GM18505 (cell line): ENCODE measurements at regions not wholly inside any gene's neighbourhood (a gene's known extent, or its start where the extent isn't known, plus 50 kb on each side); places are given as distances from the start of the nearest gene placed in this dataset.
A peak's percentile ranks its signal among the peaks of the same experiment; 100 is the strongest.

Experiments used
- ATAC-seq: cut with Tn5 transposase; IDR thresholded peaks from one replicate; pipeline ENCODE4 v1.9.1; 2021; ENCODE audit not compliant: unreplicated experiment
- POLR2A ChIP-seq: IDR thresholded peaks from 4 replicates; pipeline ENCODE4 v1.6.1; 2011; ENCODE audit warnings: borderline replicate concordance; ENCODE audit not compliant: insufficient read depth, insufficient read length; ENCODE audit errors: extremely low read depth

DNA sequence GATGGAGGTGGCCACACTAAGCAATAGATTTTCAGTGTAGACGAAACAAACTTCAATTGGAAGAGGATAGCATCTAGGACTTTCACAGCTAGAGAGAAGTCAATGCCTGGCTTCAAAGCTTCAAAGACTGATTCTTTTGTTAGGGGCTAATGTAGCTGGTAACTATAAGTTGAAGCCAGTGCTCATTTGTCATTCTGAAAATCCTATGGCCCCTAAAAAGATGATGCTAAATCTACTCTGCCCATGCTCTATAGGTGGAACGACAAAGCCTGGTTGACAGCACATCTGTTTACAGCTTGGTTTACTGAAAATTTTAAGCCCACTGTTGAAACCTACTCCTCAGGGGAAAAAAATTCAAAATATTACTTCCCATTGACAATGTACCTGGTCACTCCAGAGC, 226.7 kb downstream of the BCAS1 start:
- no peak for ATAC-seq

DNA sequence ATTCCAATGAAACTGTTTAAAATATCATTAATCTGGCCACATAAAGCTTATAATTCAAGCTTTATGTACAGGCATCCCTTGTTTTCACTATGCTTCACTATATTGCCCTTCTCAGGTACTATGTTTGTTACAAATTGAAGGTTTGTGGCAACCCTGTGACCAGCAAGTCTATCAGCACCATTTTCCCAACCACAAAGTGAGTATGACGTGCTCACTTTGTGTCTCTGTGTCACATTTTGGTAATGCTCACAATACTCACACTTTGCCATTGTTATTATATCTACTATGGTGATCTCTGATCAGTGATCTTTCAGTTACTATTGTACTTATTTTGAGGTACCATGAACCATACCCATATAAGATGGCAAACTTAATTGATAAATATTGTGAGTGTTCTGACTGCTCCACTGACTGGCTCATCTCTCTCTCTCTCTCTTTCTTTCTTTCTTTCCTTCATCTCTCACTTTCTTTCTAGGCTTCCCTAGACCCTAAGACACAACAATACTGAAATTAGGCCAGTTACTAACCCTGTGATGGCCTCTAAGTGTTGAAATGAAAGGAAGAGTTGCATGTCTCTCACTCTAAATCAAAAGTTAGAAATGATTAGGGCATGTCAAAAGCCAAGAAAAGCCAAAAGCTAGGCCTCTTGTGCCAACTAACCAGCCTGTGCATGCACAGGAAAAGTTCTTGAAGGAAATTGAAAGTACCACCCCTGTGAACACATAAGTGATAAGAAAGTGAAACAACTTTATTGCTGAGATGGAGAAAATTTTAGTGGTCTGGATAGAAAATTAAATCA, 227.9 kb downstream of the BCAS1 start:
- ATAC-seq: no peak
- TF ChIP-seq POLR2A: no peak

More for the DNA sequence above, 226.7 kb downstream of the BCAS1 start:
- TF ChIP-seq POLR2A: no peak

GRCh38 chr20:53841741-53842140, 228.7 kb downstream of the BCAS1 start:
- TF ChIP-seq POLR2A: no peak
- no peak for ATAC-seq

GRCh38 chr20:53840532-53840931, 229.9 kb downstream of the BCAS1 start:
- TF ChIP-seq POLR2A: no peak
- no peak for ATAC-seq

DNA sequence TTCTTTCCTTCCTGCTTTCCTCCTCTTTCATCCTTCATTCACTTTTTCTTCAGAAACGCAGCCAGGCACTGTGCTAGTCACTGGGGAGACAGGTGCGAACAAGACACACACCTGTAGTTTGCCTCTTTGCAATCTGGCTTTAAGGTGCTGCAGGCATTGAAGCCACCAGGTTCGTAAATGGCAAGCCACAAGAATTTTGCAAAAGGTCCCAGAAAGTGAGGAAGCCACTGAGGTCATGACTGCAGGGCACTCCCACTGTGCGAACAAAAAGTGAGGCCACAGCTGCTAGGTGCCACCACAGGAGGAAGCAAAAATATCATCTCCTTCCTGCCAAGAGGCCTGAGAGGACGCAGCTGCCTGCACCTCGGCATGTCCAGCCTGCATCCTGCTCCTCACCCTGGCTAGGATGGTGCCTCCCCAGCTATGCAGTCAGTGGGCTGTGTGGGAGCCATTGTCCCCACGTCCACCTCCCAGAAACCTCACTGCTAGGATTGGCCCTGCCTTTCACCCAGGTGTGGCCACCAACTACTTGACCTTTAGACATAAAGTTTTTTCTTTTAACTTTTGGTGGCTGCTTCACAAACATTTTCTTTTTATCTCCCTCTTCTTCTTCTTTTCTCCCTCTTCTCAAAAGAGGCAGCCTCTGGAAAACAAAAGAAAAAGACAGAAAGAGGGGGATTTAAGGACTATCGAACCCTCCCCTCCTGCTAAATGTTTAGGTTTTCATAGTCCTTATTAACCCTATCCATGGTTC, 230.8 kb downstream of the BCAS1 start:
- TF ChIP-seq POLR2A: no peak
- peak; percentile 63 for ATAC-seq

DNA sequence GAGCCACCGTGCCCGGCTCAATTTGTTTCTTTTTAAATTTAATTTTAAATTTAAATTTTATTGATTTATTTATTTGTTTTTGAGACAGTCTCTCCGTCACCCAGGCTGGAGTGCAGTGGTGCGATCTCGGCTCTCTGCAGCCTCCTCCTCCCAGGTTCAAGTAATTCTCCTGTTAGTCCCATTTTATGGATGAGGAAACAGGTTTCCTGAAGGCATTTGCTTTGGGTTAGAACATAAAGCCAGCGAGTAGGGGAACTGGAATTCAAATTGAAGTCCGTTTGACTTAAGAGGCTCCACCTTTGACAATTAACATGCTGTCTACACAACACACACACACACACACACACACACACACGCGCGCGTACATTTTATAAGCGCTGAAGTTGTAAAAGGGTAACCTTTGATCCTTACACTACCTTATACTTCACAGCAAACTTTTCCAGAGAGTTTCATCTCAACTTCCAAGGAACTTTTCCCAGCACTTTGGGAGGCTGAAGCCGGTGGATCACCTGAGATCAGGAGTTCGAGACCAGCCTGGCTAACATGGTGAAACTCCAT, 232.0 kb downstream of the BCAS1 start:
- no peak for ATAC-seq
- no peak for TF ChIP-seq POLR2A

- TF ChIP-seq POLR2A: no peak
- ATAC-seq: no peak
Measured at GRCh38 chr20:53837126-53837826, 233.1 kb downstream of the BCAS1 start.

GRCh38 chr20:53834749-53835148, 235.6 kb downstream of the BCAS1 start:
- TF ChIP-seq POLR2A: no peak
- ATAC-seq: no peak

- no peak for ATAC-seq
- TF ChIP-seq POLR2A: no peak
Measured at GRCh38 chr20:53834062-53834442, 236.3 kb downstream of the BCAS1 start.

DNA sequence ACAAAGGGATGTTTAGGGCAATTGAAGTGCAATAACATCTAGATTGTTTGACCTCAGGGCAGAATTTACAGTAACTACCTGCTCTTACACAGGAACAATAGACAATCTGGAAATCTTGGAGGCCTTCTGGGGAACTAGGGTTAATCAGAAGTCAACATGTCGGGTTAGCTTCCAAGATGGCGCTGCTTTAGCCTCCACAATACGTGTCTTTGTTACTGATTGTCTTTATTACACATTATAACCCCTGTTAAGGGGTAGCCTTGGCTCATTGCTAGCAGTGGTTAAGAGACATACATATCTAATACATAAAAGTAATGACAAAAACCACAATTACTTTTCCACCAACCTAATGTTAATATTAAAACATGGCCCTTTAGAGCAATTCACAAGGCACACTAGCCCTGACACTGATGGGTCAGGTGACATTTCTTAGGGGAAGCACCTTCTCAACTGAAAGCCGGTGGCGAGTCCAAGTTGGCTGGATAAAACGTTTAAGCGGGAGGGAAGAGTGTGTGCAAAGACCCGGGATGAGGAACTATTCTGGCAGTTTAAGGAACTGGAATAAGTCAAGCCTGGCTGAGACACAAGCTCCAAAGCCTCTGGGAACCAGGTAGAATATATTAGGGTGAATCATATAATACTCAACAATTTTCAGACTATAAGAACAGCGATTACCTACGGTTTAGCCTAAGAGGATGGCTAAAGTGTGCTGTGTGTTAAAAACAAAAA, 236.9 kb downstream of the BCAS1 start:
- no peak for ATAC-seq
- no peak for TF ChIP-seq POLR2A

DNA sequence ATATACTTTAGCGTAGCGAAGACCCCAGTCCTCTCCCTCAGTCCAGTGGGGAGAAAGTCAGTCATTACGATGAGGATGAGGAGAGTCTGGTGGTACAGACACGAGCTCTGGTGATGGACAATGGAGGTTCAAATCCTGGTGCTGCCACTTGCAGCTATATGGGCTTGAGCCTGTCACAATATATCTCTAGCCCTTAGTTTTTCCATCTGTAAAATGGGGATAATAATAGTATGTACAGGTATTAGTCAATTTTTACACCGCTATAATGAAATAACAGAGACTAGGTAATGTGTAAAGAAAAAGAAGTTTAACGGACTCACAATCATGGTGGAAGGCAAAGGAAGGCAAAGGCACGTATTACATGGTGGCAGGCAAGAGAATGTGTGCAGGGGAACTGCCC, 237.9 kb downstream of the BCAS1 start:
- TF ChIP-seq POLR2A: no peak
- ATAC-seq: no peak

DNA sequence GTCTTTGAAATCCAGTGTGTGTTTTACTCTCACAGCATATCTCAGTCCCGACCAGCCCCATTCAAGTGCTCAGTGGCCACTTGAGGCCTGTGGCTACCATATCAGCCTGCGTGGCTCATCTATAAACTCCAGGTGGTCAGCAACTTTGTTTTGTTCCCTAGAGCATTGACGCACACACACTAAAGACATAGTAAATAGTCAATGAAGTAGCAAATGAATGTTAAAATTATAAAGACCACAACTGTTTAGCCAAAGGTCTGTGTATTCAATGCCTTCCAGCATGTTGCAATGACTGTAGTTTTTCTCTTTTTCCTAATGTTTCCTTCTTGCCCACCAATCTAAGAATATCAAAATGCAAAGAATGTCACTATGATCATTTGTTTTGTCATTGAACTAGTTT, 238.2 kb upstream of the ZNF217 start:
- TF ChIP-seq POLR2A: no peak

GRCh38 chr20:53831228-53831627, 237.6 kb upstream of the ZNF217 start:
- ATAC-seq: no peak
- no peak for TF ChIP-seq POLR2A

More for the DNA sequence above, 238.2 kb upstream of the ZNF217 start:
- ATAC-seq: no peak
